ENCODE measurements at regions not wholly inside any gene's neighbourhood (a gene's known extent, or its start where the extent isn't known, plus 50 kb on each side); places are given as distances from the start of the nearest gene placed in this dataset.

GRCh38 chr21:43270800-43271301, 102.0 kb downstream of the CRYAA start (continued):
- TF ChIP-seq CHD7 (IDR thresholded peaks at IDR 0.05; ENCODE audit: insufficient replicate concordance, low read length) (no peak), CEBPB (IDR thresholded peaks at IDR 0.05; ENCODE audit: low read depth, low read length) (no peak), CHD1 (IDR thresholded peaks at IDR 0.05; ENCODE audit: low read depth, low read length) (no peak), SRF (IDR thresholded peaks at IDR 0.05; ENCODE audit: low read depth, low read length) (no peak), RXRA (IDR thresholded peaks at IDR 0.05; ENCODE audit: insufficient read depth, low read depth, low read length) (no peak), SP2 (IDR thresholded peaks at IDR 0.05; ENCODE audit: low read length) (no peak), CHD2 (IDR thresholded peaks at IDR 0.05; ENCODE audit: low read length) (no peak)

Data from H1 (cell line).